ENCODE measurements at regions not wholly inside any gene's neighbourhood (a gene's known extent, or its start where the extent isn't known, plus 50 kb on each side); places are given as distances from the start of the nearest gene placed in this dataset.

GRCh38 chr2:81196383-81196851 is 891.9 kb upstream of the LRRTM1 start:
- DNase-seq (ENCODE audit: low read depth): no peak
- no peak overlapping the region for H3K4me3 ChIP-seq (ENCODE audit: low read depth, low read length)

- no peak for DNase-seq (ENCODE audit: low read depth)
Measured at GRCh38 chr2:81195774-81196382, 891.3 kb upstream of the LRRTM1 start.

GRCh38 chr2:81195017-81195773 is 890.6 kb upstream of the LRRTM1 start:
- no peak overlapping the region for H3K4me3 ChIP-seq (ENCODE audit: low read depth, low read length)
- DNase-seq (ENCODE audit: low read depth): no peak

More at GRCh38 chr2:81195774-81196382, 891.3 kb upstream of the LRRTM1 start:
- no peak overlapping the region for H3K4me3 ChIP-seq (ENCODE audit: low read depth, low read length)

GRCh38 chr2:81194581-81194980 is 890.0 kb upstream of the LRRTM1 start:
- DNase-seq (ENCODE audit: low read depth): no peak

GRCh38 chr2:81194176-81194575 is 889.6 kb upstream of the LRRTM1 start:
- no peak for DNase-seq (ENCODE audit: low read depth)
- no peak overlapping the region for H3K4me3 ChIP-seq (ENCODE audit: low read depth, low read length)

More at GRCh38 chr2:81194581-81194980, 890.0 kb upstream of the LRRTM1 start:
- no peak overlapping the region for H3K4me3 ChIP-seq (ENCODE audit: low read depth, low read length)

GRCh38 chr2:81181845-81182244 is 877.3 kb upstream of the LRRTM1 start:
- no peak for DNase-seq (ENCODE audit: low read depth)
- H3K4me3 ChIP-seq (ENCODE audit: low read depth, low read length): no peak overlapping the region

GRCh38 chr2:81171447-81171846 is 866.9 kb upstream of the LRRTM1 start:
- no peak for DNase-seq (ENCODE audit: low read depth)
- H3K4me3 ChIP-seq (ENCODE audit: low read depth, low read length): no peak overlapping the region

- DNase-seq (ENCODE audit: low read depth): no peak
- no peak overlapping the region for H3K4me3 ChIP-seq (ENCODE audit: low read depth, low read length)
Measured at GRCh38 chr2:81163583-81163982, 859.0 kb upstream of the LRRTM1 start.

GRCh38 chr2:81158505-81158904 is 854.0 kb upstream of the LRRTM1 start:
- H3K4me3 ChIP-seq (ENCODE audit: low read depth, low read length): no peak overlapping the region
- no peak for DNase-seq (ENCODE audit: low read depth)

- DNase-seq (ENCODE audit: low read depth): no peak
- no peak overlapping the region for H3K4me3 ChIP-seq (ENCODE audit: low read depth, low read length)
Measured at GRCh38 chr2:81148323-81148722, 843.8 kb upstream of the LRRTM1 start.

- no peak overlapping the region for H3K4me3 ChIP-seq (ENCODE audit: low read depth, low read length)
- no peak for DNase-seq (ENCODE audit: low read depth)
Measured at GRCh38 chr2:81136296-81136695, 831.7 kb upstream of the LRRTM1 start.

- H3K4me3 ChIP-seq (ENCODE audit: low read depth, low read length): no peak overlapping the region
- no peak for DNase-seq (ENCODE audit: low read depth)
Measured at GRCh38 chr2:81097361-81097760, 792.8 kb upstream of the LRRTM1 start.

- no peak for DNase-seq (ENCODE audit: low read depth)
- no peak overlapping the region for H3K4me3 ChIP-seq (ENCODE audit: low read depth, low read length)
Measured at GRCh38 chr2:81093031-81093430, 788.5 kb upstream of the LRRTM1 start.

- no peak overlapping the region for H3K4me3 ChIP-seq (ENCODE audit: low read depth, low read length)
Measured at GRCh38 chr2:81087646-81088045, 783.1 kb upstream of the LRRTM1 start.

GRCh38 chr2:81084101-81084500 is 779.5 kb upstream of the LRRTM1 start:
- no peak overlapping the region for H3K4me3 ChIP-seq (ENCODE audit: low read depth, low read length)
- DNase-seq (ENCODE audit: low read depth): no peak

More at GRCh38 chr2:81087646-81088045, 783.1 kb upstream of the LRRTM1 start:
- no peak for DNase-seq (ENCODE audit: low read depth)

GRCh38 chr2:81078631-81079030 is 774.1 kb upstream of the LRRTM1 start:
- no peak overlapping the region for H3K4me3 ChIP-seq (ENCODE audit: low read depth, low read length)
- no peak for DNase-seq (ENCODE audit: low read depth)

GRCh38 chr2:81078102-81078501 is 773.5 kb upstream of the LRRTM1 start:
- H3K4me3 ChIP-seq (ENCODE audit: low read depth, low read length): no peak overlapping the region
- no peak for DNase-seq (ENCODE audit: low read depth)

- H3K4me3 ChIP-seq (ENCODE audit: low read depth, low read length): no peak overlapping the region
- no peak for DNase-seq (ENCODE audit: low read depth)
Measured at GRCh38 chr2:81077396-81077795, 772.8 kb upstream of the LRRTM1 start.

GRCh38 chr2:81073412-81073811 is 768.9 kb upstream of the LRRTM1 start:
- H3K4me3 ChIP-seq (ENCODE audit: low read depth, low read length): no peak overlapping the region
- DNase-seq (ENCODE audit: low read depth): no peak

- DNase-seq (ENCODE audit: low read depth): no peak
- H3K4me3 ChIP-seq (ENCODE audit: low read depth, low read length): no peak overlapping the region
Measured at GRCh38 chr2:81068144-81068543, 763.6 kb upstream of the LRRTM1 start.

- no peak overlapping the region for H3K4me3 ChIP-seq (ENCODE audit: low read depth, low read length)
- no peak for DNase-seq (ENCODE audit: low read depth)
Measured at GRCh38 chr2:81061016-81061415, 756.5 kb upstream of the LRRTM1 start.

All from skeletal muscle cell (primary cell).